ENCODE measurements at regions not wholly inside any gene's neighbourhood (a gene's known extent, or its start where the extent isn't known, plus 50 kb on each side); places are given as distances from the start of the nearest gene placed in this dataset.

DNA sequence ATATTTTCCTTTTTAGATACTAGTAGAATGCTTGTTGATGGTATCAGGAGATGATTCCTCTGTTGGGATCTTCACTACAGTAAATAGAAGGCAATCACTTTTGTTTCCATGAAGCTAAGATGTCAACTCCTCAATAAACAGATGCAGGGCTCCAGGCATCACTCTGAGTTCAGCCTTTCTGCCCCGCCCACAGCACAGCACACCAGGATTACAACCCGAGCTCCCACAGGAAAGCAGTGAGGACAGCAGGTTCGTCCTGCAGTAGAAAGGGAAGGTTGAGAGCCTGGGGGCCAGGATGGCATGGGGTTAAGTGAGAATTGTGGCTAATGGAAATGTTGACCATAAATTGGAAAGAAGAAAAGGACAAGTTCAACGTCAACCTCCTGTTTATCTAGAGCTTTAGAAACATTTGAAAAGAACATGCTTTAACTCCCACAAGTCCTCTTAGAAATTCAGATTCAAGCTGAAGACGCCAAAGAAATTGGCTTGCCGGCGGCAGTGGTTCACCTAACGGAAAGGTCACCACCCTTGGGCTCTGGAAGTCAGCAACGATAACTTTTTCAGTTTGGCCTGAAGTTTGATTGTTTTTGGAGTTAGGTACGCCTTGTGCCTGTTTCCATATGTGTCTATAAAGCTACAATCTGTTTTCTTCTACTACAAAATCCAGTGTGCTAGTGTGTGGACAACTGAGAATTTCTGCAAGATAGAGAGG, 144.4 kb upstream of the PDE10A start:
- no peak for TF ChIP-seq CTCF (conservative IDR thresholded peaks at IDR 0.05; ENCODE audit: low read depth, low read length)
- no peak for TF ChIP-seq POLR2A (IDR thresholded peaks at IDR 0.05; ENCODE audit: low read depth, low read length)
- no peak for TF ChIP-seq MAFK (IDR thresholded peaks at IDR 0.05; ENCODE audit: low read depth, low read length)
- no peak for TF ChIP-seq FOS (IDR thresholded peaks at IDR 0.05; ENCODE audit: low read depth, low read length)
- no peak for TF ChIP-seq RCOR1 (IDR thresholded peaks at IDR 0.05; ENCODE audit: insufficient replicate concordance, low read length)
- TF ChIP-seq MXI1 (IDR thresholded peaks at IDR 0.05; ENCODE audit: borderline replicate concordance, low read depth, low read length), result no peak
- TF ChIP-seq USF2 (IDR thresholded peaks at IDR 0.05; ENCODE audit: low read depth, low read length), result no peak
- no peak for TF ChIP-seq ELK1 (IDR thresholded peaks at IDR 0.05; ENCODE audit: borderline replicate concordance, low read depth, low read length)
- no peak for TF ChIP-seq NFE2L2 (IDR thresholded peaks at IDR 0.05; ENCODE audit: low read depth, low read length)
- TF ChIP-seq RFX5 (IDR thresholded peaks at IDR 0.05; ENCODE audit: low read depth, low read length), result no peak
- TF ChIP-seq MAZ (IDR thresholded peaks at IDR 0.05; ENCODE audit: borderline replicate concordance, low read depth, low read length), result no peak
- no peak for TF ChIP-seq SMC3 (IDR thresholded peaks at IDR 0.05; ENCODE audit: low read depth, low read length)
- TF ChIP-seq RAD21 (IDR thresholded peaks at IDR 0.05; ENCODE audit: low read length), result no peak
- TF ChIP-seq CEBPB (IDR thresholded peaks at IDR 0.05; ENCODE audit: low read depth, low read length), result no peak
